NCI-H460 (cell line): ENCODE measurements at regions not wholly inside any gene's neighbourhood (a gene's known extent, or its start where the extent isn't known, plus 50 kb on each side); places are given as distances from the start of the nearest gene placed in this dataset.

Experiments
- DNase-seq: peaks from one replicate; pipeline ENCODE4 v3.0.0-alpha.2; 2016; ENCODE audit warnings: low read depth; ENCODE audit errors: extremely low read depth

DNA sequence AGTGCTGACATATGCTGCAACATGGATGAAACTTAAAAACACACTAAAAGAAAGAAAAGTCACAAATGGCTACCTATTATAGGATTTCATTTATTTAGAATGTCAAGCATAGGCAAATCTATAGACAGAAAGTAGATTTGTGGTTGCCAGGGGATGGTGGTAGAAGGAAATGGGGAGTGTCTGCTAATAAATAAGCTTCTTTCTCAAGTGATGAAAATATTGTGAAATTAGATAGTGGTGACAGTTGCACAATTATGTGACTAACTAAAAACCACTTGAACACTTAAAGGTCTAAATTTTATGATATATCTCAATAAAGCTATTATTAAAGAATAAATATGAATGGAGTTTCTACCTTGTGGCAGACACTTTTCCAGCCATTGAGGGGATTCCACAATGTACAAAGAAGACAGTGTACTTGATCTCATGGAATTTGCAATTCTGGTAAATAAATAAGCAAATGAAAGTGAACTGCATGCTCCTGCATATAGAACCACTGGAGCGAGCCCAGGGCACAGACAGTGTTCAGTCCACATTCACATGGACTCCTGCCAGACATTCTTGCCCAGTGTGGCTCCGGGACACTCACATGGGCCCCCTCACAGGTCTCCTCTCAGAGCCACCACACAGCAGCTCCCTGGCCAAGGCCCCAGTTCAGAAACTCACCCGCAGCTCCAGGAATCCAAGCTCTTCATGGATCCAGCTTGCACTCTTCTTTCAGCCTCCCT, 107.1 kb upstream of the ARID2 start:
- DNase-seq = no peak

DNA sequence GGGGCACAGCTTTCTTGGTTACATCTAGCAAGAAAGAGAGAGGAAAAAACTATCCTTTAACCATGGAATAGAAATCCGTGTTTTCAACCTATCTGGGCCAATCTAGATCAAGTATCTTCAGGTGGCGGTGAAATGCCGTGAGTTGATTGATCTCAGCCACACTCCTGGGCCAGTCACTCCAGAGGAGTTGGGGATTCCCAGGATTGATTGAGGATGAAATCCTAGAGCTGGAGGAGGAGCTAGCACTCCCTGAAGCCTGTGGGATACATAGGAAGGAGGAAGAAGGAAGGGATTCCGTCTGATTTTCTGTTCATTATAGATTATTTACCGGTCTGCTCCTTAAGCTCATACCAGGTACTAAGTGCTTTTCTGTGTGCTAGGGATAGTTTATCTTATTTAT, 106.3 kb upstream of the ARID2 start:
- DNase-seq = no peak

DNA sequence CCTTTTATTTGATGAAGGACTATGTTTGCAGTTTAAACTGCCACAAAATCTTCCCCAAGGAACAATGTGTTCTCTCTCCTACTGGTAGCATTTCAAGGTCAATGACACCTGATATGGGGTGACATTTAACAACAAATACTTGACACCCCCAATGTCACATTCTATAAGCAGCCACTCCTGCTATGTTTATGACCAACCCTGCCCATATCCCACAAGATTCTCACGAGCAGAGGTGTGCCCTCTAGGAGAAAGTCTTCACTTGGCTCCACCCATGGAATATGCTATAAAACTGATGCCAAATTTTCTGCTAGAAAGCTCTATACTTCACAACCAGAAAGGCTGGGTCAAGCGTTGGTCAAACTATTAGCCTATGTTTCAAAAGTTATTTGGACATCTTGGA, 105.6 kb upstream of the ARID2 start:
- DNase-seq = no peak

DNA sequence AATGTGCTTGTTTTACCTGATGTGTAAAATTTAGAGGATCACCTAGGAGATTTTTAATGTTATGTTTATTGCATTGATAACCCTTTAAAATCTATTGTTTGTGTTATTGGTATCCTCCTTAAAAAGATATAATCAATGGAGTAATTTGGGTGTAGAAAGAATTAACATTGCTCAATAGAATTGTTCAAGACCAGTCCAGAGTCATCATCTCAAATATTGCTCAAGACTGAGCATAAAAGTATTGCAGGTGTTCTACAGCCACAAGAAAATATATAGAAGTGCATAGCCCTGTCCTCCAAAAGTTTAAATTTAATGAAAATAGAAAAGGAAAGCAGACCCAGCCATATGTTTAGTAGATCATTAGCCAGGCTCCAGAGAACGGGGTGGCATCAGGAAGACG, 102.5 kb upstream of the ARID2 start:
- no peak for DNase-seq

DNA sequence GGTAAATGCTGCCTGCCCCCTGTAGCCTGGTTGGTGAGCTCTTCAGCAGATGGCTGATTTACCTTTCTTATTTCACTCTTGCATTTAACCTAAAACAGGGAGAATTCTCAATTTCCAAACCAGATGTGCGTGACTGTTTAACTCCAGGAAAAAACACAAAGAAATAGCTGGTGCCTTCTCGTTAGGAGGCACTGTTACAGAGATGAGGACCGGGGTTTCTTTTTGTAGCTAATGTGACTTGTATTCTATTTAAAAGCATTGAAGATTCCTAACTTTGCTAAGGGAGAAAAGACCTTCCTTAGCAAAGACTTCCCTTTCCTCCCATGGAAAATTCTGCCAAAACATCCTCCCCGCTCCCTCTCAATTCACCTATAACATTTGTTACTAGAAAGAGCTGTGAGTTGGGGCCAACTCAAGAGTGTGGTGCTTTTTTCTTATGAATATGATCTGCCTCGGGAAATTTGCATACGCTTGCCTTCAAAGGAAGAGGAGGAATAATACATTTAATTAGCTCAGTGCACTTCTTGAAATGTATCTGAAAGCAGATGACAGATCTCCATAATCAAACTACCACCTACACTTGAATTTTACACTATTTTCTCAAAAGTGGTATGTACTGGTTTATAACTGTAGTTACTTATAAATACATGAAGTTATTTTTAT, 102.0 kb upstream of the ARID2 start:
- no peak for DNase-seq

DNA sequence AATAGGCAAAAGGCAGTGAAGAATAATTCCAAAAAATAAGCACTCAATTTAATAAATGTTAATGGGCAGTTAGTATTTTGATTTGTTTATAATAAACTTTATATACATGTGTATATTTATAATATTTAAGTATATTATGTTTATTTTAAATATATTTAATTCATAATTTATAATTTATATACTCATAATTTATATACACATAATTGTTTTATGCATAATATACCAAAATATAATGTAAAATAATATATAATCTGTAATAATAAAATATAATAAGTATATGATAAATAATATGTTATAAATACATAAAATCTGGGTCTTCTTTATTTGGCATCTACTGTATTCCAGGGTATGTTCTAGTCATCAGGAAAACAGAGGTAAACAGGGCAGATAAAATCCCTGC, 100.2 kb upstream of the ARID2 start:
- no peak for DNase-seq

DNA sequence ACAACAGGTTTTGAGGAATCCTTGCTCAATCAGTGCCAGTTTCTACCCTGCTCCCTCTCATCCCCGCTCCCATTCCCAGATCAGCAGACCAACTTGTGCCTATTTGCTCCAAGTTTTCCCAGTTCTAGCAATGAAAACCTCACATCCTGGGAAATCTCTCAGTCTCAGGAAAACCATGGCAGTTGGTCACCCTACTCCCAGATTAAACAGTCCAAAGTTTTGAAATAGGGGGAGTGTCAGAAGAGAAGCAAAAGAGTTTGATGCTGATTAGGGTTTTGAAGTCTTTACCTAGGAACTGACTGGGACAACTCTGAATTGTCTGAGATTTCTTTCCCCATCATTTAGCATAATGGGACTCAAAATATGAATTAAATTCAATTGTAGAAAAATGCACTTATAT, 95.8 kb upstream of the ARID2 start:
- DNase-seq = no peak

DNA sequence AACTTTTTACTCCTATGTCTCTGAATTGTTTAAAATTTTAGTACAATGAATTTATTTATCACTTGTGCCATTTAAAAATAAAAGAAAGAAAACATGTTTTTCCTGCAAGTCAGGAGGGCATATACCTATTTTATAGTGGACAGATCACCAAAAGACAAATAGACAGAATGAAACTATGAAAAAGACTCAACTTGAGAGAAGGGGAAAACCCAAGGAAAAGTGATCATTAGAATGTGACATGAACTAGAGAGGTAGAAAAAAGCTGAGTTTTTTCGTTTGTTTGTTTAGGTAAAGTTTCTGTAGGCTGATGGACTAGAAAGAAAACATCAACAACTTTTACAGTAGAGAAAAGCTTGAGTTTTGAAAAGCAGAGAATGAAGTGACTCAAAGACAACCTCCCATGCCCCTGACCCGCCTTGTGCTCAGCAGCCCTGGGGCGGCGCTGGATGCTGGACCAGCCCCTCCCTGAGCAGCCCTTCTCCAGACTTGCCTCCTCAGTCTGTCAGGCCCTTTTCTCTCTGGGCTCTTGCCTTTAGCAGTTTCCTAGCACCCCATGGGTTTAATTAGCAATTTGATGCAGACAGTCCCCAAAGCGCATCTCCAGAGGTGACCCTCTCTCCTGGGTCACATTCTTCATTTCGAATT, 95.1 kb upstream of the ARID2 start:
- DNase-seq = no peak

DNA sequence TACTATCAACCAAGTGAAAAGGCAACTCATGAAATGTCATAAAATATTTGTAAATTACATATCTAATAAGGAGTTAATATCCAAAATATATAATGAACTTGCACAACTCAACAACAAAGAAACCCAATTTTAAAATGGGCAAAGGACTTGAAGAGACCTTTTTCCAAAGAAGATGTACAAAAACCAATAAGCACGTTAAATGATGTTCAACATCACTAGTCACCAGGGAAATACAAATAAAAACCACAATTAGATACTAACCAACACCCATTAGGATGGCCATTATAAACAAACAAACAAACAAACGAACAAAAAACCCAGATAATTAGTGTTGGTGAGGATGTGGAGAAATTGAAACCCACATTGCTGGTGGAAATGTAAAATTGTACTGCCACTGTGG, 92.3 kb upstream of the ARID2 start:
- no peak for DNase-seq

DNA sequence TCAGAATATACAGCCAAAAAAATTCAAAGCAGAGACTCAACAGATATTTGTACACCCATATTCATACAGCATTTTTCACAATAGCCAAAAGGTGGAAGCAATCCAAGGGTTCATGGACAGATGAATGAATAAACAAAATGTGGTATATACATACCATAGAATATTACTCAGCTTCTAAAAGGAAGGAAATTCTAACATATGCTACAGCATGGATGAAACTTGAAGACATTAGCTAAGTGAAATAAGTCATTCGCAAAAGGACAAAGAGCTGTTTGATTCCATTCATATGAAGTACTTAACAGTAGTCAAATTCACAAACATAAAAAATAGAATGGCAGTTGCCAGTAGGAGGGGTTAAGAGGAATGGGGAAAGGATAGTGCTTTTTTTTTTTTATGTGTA, 91.8 kb upstream of the ARID2 start:
- DNase-seq = no peak

DNA sequence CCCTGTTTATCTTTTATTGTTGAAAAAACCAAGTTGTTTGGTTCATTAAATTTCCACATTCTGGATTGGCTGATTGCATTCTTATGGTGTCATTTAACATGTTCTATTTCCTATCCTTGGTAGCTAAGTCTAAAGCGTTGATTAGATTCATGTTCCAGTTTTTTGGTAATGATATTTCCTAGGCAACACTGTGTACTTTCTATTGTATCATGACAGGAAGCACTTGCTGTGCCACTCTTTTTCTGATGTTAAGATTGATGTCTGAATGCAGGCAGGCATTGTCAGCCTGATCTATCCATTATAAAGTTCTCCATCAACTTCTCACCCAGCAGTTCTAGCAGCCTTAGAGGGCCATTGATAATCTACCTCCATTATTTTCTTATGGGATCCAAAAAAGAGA, 91.1 kb upstream of the ARID2 start:
- no peak for DNase-seq

DNA sequence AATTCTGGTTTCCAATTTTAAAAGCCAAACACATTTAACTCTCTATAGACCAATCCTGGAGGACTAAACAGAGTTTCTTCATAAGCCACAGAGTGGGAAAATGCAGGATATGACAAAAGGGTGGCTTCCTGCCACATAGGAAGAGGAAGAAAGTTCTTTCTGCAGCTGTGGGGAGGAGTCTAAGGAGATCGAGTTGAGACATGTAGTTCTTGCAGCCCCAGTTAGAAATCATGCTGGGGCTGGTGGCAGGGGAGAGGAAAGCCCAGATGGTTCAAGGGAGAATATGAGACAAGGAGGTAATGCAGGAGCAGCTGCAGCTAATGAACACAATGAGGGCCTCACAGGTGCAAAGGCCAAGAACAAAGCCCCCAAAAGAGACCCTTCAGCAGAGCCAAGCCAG, 85.0 kb upstream of the ARID2 start:
- DNase-seq = no peak

DNA sequence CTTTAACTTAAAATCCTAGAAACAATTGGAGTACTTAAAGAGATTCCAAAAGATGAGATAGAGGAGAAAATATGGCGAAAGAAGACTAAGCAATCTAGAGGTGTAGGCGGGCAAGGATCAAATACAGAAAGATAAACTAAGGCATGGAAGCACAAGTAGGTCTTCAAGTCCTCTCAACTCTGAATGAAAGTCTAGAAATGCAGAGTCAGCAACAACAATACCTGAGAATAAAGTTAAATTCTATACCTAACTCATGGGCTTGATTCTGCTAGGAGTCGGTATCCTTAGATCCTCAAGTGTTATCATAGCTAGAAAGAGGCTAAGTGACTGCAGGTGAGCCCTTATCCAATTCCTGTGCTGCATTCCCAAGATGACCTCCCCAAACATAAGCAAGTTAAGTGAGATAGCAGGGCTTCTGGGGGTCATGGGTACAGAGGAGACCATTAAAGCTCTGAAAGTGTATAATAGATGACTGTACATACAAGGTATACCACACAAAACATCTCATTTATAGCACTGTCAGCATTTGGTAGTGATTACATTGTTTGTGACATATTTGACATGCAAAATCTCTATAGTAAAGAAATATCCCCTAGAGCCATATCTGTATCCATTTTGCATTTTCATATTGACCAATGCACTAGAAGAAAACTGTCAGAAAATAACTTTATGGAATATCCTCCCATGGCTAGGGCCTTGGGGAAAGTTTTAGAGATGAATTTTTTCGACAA, 82.5 kb upstream of the ARID2 start:
- no peak for DNase-seq

DNA sequence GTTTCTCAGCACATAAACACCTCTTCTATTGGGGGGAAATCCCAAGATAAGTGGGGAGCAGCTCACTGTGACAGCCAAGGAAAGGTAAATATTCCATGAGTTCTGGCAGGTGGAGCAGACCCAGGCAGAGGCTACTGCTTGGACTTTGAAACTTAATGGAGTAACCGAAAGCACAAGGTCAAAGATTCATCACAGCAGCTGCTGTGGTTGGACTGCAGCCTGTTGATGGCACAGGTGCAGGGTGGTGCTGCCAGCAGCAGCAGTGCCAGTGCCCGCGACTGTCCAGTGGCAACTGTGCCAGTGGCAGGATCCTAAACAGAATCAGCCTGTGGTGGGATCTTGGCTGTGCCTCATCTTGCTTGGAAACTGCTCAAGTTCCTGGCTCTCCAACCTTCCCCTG, 81.4 kb upstream of the ARID2 start:
- DNase-seq = no peak

DNA sequence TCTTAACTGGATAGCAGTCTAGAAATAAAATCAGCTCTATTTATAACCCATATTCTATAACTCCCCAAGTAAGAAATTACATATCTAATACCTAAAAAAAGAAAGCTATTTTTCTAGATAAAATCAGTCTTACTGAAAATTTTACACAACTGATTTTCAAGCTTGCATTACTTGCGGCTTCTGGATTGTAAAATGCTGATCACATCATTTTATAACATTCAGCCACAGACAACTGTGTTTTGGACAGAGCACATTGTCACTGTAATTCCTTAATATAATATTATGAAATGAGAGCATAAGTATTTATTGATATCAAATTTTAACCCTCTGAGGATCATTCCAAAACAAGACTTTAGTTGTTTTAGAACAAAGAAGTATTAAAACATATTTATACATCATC, 78.5 kb upstream of the ARID2 start:
- DNase-seq = no peak

DNA sequence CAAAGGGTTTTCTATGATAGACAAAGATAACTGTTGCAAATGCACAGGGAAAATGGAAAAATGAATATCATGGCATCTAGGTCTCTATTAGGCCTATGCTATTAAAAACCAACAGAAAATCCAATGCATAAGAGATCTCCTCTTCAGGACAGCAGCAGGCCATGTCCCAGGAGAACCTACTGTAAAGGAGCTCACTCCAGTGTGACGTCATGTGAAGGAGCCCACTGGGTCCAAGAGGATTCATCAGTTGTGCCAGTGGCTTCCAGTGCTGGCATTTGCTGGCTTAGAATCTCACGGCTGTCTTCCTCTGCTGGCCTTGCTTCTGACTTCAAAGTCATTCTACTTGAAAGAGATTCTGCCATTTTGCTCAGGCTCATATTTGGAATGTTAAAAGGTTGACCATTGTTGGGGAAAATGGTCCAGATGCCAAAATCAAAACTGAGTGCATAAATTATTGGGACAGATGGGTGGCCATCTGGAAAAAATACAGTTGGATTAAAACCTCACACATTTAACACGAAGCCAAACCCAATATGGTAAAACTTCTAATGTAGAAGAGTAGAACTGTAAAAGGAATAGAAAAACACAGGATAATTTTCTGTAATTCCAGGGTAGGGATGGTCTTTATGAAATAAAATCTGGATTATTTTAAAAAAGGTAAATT, 75.4 kb upstream of the ARID2 start:
- no peak for DNase-seq

DNA sequence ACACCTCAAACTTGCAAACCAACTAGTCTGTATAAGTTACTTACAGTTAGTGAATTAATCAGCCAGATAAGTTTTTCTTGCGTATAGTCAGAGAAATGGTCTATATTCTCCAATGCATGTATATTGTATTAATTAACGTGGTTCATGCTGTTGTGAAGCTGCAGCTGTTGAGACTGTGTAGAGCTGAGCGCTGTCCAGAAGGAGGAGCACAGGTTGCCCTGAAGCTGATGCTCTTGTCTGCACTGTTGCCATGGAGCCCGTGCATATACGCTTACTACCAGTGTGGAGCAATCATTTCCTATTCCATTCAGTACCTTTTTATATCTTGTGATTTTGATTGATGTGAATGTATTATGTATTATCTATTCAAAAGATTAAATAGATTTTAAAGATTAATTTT, 74.3 kb upstream of the ARID2 start:
- DNase-seq = no peak

DNA sequence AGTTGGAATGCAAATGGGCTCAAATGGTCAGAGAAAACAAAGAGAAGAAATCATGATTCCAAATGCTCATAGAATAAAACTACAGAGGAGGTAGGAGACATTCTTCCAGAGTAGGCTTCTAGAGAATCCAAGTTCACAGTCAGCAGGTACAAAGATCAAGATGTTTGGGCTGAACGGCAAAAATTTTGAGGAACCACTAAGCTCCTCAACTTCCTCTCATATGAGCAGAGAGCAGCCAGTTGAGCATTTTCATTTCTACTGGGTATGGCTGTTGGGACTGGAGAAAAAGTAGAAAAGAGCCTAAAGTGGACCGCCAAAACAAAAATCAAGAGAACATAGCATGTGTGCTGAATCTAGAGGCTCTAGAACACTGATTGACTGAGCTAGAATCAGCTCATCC, 73.8 kb upstream of the ARID2 start:
- no peak for DNase-seq

DNA sequence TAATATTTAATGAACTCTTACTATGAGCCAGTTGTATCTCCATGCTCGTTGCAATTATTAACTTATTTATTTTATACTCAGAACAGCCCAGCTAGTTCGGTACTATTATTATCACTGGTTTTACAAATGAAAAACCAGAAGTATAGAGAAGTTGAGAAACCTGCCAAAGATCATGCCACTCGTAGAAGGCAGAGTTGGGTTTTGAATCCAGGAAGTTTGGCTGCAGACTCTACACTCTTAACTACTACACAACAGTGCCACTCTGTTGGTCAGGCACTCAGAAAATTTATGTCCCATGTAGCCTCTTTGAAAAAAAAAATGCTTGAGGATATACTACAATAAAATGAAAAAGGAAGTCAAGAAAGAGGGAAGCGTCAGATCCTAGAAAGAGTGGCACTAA, 71.5 kb upstream of the ARID2 start:
- no peak for DNase-seq

DNA sequence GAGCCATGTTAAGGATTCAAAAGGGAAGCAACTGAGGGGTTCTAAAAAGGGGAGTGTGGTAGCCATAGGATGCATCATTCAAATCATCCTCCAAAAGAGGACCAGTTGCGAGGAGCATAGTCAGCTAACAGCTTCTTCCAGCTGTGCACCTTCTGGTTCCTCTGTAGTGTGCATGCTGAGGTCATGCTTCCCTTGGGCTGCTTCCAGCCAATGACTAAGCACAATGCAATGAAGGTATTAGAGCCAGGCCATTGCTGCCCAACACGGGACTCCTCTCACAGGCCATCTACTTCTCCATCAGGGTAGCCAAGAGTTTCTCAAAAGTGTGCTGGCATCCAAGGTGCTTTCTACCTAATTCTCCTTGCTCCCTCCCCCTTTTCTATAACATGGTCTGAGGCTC, 69.2 kb upstream of the ARID2 start:
- DNase-seq = peak; percentile 26

DNA sequence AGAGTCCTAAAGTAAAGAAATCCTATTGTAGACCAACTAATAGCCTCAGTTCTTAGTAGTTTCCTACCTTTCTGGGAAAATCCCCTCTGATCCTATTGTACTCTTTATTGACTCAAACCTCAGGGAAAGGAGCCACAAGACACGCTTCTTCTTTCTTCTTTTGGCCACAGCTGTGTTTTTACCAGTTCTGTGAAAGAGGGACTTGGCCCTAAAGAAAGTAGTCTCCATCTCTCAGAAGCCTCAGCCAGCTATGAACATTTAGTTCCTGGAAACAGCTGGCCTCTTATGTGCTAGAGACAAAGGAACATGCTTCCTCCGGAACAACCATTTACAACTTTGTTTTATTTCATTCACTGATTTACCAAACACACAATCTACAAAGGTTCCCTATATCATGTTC, 66.1 kb upstream of the ARID2 start:
- no peak for DNase-seq
